Activated CD8-positive, alpha-beta memory T cell treated with anti-CD3 and anti-CD28 coated beads for 24 hours (primary cell): ENCODE measurements at regions not wholly inside any gene's neighbourhood (a gene's known extent, or its start where the extent isn't known, plus 50 kb on each side); places are given as distances from the start of the nearest gene placed in this dataset.

Experiments used
- DNase-seq: peaks from one replicate; pipeline ENCODE4 v3.0.0-alpha.2; 2020

- DNase-seq: no peak
Measured at GRCh38 chr2:134099273-134099672, 154.6 kb upstream of the MGAT5 start.

- DNase-seq: no peak
Measured at GRCh38 chr2:134103196-134103595, 150.7 kb upstream of the MGAT5 start.

GRCh38 chr2:134104754-134105153 is 149.1 kb upstream of the MGAT5 start:
- no peak for DNase-seq

GRCh38 chr2:134107402-134107801 is 146.5 kb upstream of the MGAT5 start:
- no peak for DNase-seq

GRCh38 chr2:134108113-134108512 is 145.8 kb upstream of the MGAT5 start:
- DNase-seq: no peak

- no peak for DNase-seq
Measured at GRCh38 chr2:134109246-134109645, 144.6 kb upstream of the MGAT5 start.

- no peak for DNase-seq
Measured at GRCh38 chr2:134109725-134110124, 144.1 kb upstream of the MGAT5 start.

- DNase-seq: no peak
Measured at GRCh38 chr2:134110532-134110931, 143.3 kb upstream of the MGAT5 start.

- DNase-seq: no peak
Measured at GRCh38 chr2:134117676-134118075, 136.2 kb upstream of the MGAT5 start.

- DNase-seq: peak; percentile 86
Measured at GRCh38 chr2:134118279-134119116, 135.4 kb upstream of the MGAT5 start.

- no peak for DNase-seq
Measured at GRCh38 chr2:134119117-134119712, 134.7 kb upstream of the MGAT5 start.

GRCh38 chr2:134119713-134120405 is 134.0 kb upstream of the MGAT5 start:
- DNase-seq: peak; percentile 91

- DNase-seq: no peak
Measured at GRCh38 chr2:134120406-134120732, 133.5 kb upstream of the MGAT5 start.

GRCh38 chr2:134120733-134121630 is 132.9 kb upstream of the MGAT5 start:
- DNase-seq: peak; percentile 84

- DNase-seq: no peak
Measured at GRCh38 chr2:134122610-134123009, 131.3 kb upstream of the MGAT5 start.

GRCh38 chr2:134123332-134123731 is 130.5 kb upstream of the MGAT5 start:
- no peak for DNase-seq

GRCh38 chr2:134124047-134124753 is 129.7 kb upstream of the MGAT5 start:
- no peak for DNase-seq

- peak; percentile 76 for DNase-seq
Measured at GRCh38 chr2:134127496-134127895, 126.4 kb upstream of the MGAT5 start.

- peak; percentile 48 for DNase-seq
Measured at GRCh38 chr2:134128746-134129145, 125.1 kb upstream of the MGAT5 start.

- DNase-seq: peak; percentile 46
Measured at GRCh38 chr2:134129900-134130537, 123.9 kb upstream of the MGAT5 start.

- peak; percentile 50 for DNase-seq
Measured at GRCh38 chr2:134131681-134132489, 122.0 kb upstream of the MGAT5 start.
